A549 (cell line): ENCODE measurements at regions not wholly inside any gene's neighbourhood (a gene's known extent, or its start where the extent isn't known, plus 50 kb on each side); places are given as distances from the start of the nearest gene placed in this dataset.

Source experiments
- ATAC-seq, 2 experiments: fragments of 200-7000 bp in 1 of 2; fragments of >200 bp in 1 of 2; cut with Nextera tagmentation in 1 of 2; cut with Tn5 transposase in 1 of 2; 3 replicates each; pipeline versions ENCODE4 v1.8.0 to v1.9.1; 2018 to 2020; ENCODE audit warnings: mild to moderate bottlenecking in 1 of 2, moderate library complexity in 1 of 2
- CTCF ChIA-PET: fragments of 300-600 bp; sonication (Branson Sonifier 250); formaldehyde crosslinking; extraction: SDS; loops from one replicate; lab custom pipeline; 2021; ENCODE audit warnings: antibody characterized with exemption, inconsistent platforms; lab: Yijun Ruan, JAX
- POLR2A ChIA-PET: fragments of 350-600 bp; formaldehyde crosslinking; extraction: SDS; loops from one replicate; lab custom pipeline; 2021; ENCODE audit warnings: antibody characterized with exemption, inconsistent platforms; lab: Yijun Ruan, JAX
- DNase-seq, 2 experiments: peaks; one replicate each; pipeline versions ENCODE4 v3.0.0 to v3.0.0-alpha.2; 2011 to 2016; ENCODE audit warnings: low read depth in 1 of 2, low spot score in 1 of 2
- FAIRE-seq: peaks from 2 replicates; lab custom pipeline; 2011; peaks lifted over from hg19 to GRCh38; lab: Jason Lieb, UNC
- H3K27ac ChIP-seq, 2 experiments: fragments of >200 bp; sonication (Bioruptor Twin); formaldehyde crosslinking; 3 replicates each; pipeline ENCODE4 v1.5.1; 2016 to 2017
- H3K4me1 ChIP-seq: fragments of >200 bp; sonication (Bioruptor Twin); formaldehyde crosslinking; 3 replicates; pipeline ENCODE4 v1.6.1; 2016
- H3K4me2 ChIP-seq: fragments of >200 bp; sonication (Bioruptor Twin); formaldehyde crosslinking; 3 replicates; pipeline ENCODE4 v1.6.1; 2016
- H3K4me3 ChIP-seq: fragments of >200 bp; sonication (Bioruptor Twin); formaldehyde crosslinking; 3 replicates; pipeline ENCODE4 v1.5.1; 2016
- H3K9me3 ChIP-seq: fragments of >200 bp; sonication (Bioruptor Twin); formaldehyde crosslinking; 3 replicates; pipeline ENCODE4 v1.6.1; 2016
- ATOH8 ChIP-seq: fragments of 250-450 bp; sonication (Bioruptor Pico); IDR thresholded peaks from 2 replicates; pipeline ENCODE4 v1.5.0; 2020; ENCODE audit warnings: low read depth, mild to moderate bottlenecking, moderate library complexity
- BHLHE40 ChIP-seq: IDR thresholded peaks from 2 replicates; pipeline ENCODE4 v1.6.1; 2012; ENCODE audit warnings: low read depth, low read length, inconsistent platforms
- CHD2 ChIP-seq: fragments of 150-350 bp; IDR thresholded peaks from 2 replicates; pipeline ENCODE4 v1.6.1; 2014; ENCODE audit warnings: low read length; ENCODE audit not compliant: partially characterized antibody
- E2F6 ChIP-seq: IDR thresholded peaks from 2 replicates; pipeline ENCODE4 v1.6.1; 2012; ENCODE audit warnings: low read depth, borderline replicate concordance
- EHF ChIP-seq: fragments of 250-450 bp; sonication (Bioruptor Pico); IDR thresholded peaks from 2 replicates; pipeline ENCODE4 v1.5.0; 2020; ENCODE audit warnings: mild to moderate bottlenecking
- EHMT2 ChIP-seq: fragments of 200-600 bp; sonication (generic); IDR thresholded peaks from 2 replicates; pipeline ENCODE4 v1.6.1; 2016; ENCODE audit warnings: antibody characterized with exemption, low read depth, mild to moderate bottlenecking, moderate library complexity
- FOSB ChIP-seq: fragments of 250-450 bp; sonication (Bioruptor Pico); IDR thresholded peaks from 2 replicates; pipeline ENCODE4 v1.5.0; 2020; ENCODE audit warnings: mild to moderate bottlenecking, moderate library complexity
- HDAC2 ChIP-seq: fragments of 200-600 bp; sonication (generic); IDR thresholded peaks from 2 replicates; pipeline ENCODE4 v1.6.1; 2016
- HMGXB4 ChIP-seq: fragments of 250-450 bp; sonication (Bioruptor Pico); IDR thresholded peaks from 2 replicates; pipeline ENCODE4 v1.5.0; 2021; ENCODE audit warnings: mild to moderate bottlenecking, moderate library complexity, borderline replicate concordance
- HOXA7 ChIP-seq: fragments of 250-450 bp; sonication (Bioruptor Pico); IDR thresholded peaks from 2 replicates; pipeline ENCODE4 v1.5.0; 2020; ENCODE audit warnings: mild to moderate bottlenecking, moderate library complexity
- HOXB5 ChIP-seq: fragments of 250-450 bp; sonication (Bioruptor Pico); IDR thresholded peaks from 2 replicates; pipeline ENCODE4 v1.5.0; 2020; ENCODE audit warnings: mild to moderate bottlenecking, moderate library complexity
- JUN ChIP-seq, 2 experiments: fragments of >200 bp; sonication (Bioruptor Twin); formaldehyde crosslinking; IDR thresholded peaks; 2 replicates in 1 of 2; 3 replicates in 1 of 2; pipeline ENCODE4 v1.6.1; 2016 to 2017
- POLR2A ChIP-seq: IDR thresholded peaks from 2 replicates; pipeline ENCODE4 v1.6.1; 2012; ENCODE audit warnings: mild to moderate bottlenecking, low read length
- SMC3 ChIP-seq: fragments of >200 bp; sonication (Bioruptor Twin); formaldehyde crosslinking; IDR thresholded peaks from 3 replicates; pipeline ENCODE4 v1.6.1; 2018; ENCODE audit warnings: inconsistent platforms
- TFCP2L1 ChIP-seq: fragments of 250-450 bp; sonication (Bioruptor Pico); IDR thresholded peaks from 2 replicates; pipeline ENCODE4 v1.5.0; 2021; ENCODE audit warnings: mild to moderate bottlenecking
- ZC3H11A ChIP-seq: fragments of 450-650 bp; IDR thresholded peaks from 2 replicates; pipeline ENCODE4 v1.6.1; 2014; ENCODE audit warnings: antibody characterized with exemption, mild to moderate bottlenecking
- ZNF302 ChIP-seq: fragments of 250-450 bp; sonication (Bioruptor Pico); IDR thresholded peaks from 2 replicates; pipeline ENCODE4 v1.9.0; 2021; ENCODE audit warnings: inconsistent platforms, mild to moderate bottlenecking, moderate library complexity
- WGBS: methylation state at CpG from one replicate; pipeline ENCODE4 v1.1.6; 2017; ENCODE audit errors: missing lambda C conversion rate; 5-methylcytosine and 5-hydroxymethylcytosine counted together

- no peak for DNase-seq
- CTCF ChIA-PET, result no interaction called here
- no peak overlapping the region for H3K4me2 ChIP-seq
- TF ChIP-seq E2F6, result no peak
- TF ChIP-seq, all 56 proteins: peak for 0
- H3K4me1 ChIP-seq, result no peaks in the 10 kb centered on the region
- ATAC-seq, result no peak
- no peak overlapping the region for H3K4me3 ChIP-seq
- no peak for FAIRE-seq
- no peaks in the 10 kb centered on the region; the same call in 2 of the 3 replicates for H3K9me3 ChIP-seq
- no peak overlapping the region for H3K27ac ChIP-seq
- POLR2A ChIA-PET, result no interaction called here
- WGBS, result 3% methylated on average over 4 of the region's 4 CpGs
These were observed 321.9 kb upstream of the GIMD1 start for GRCh38 chr4:106690487-106690886.

GRCh38 chr4:106687026-106687425 is 318.4 kb upstream of the GIMD1 start:
- Histone ChIP-seq H3K4me2 (no peak overlapping the region), H3K9me3 (no peaks in the 10 kb centered on the region; the same call in 2 of the 3 replicates), H3K4me3 (no peak overlapping the region), H3K27ac (no peak overlapping the region), H3K4me1 (no peaks in the 10 kb centered on the region)
- TF ChIP-seq POLR2A (no peak), BHLHE40 (no peak), HDAC2 (no peak), ZC3H11A (no peak), SMC3 (no peak), HOXA7 (no peak), EHF (CRISPR knock-in tag) (no peak), JUN (IDR thresholded peaks at IDR 0.05) (no peak), HOXB5 (no peak), ZNF302 (CRISPR knock-in tag) (no peak), FOSB (CRISPR knock-in tag) (no peak), HMGXB4 (CRISPR knock-in tag) (no peak), EHMT2 (no peak)
- DNase-seq, result no peak
- no peak for ATAC-seq
- ChIA-PET CTCF (no interaction called here), POLR2A (no interaction called here)
- FAIRE-seq, result no peak

- Histone ChIP-seq H3K4me3 (no peak overlapping the region), H3K4me1 (no peaks in the 10 kb centered on the region), H3K27ac (no peak overlapping the region), H3K4me2 (no peak overlapping the region), H3K9me3 (no peaks in the 10 kb centered on the region; the same call in 2 of the 3 replicates)
- no peak for FAIRE-seq
- no peak for ATAC-seq
- WGBS, result 0% methylated on average over 1 of the region's 24 CpGs
- ChIA-PET POLR2A (no interaction called here), CTCF (no interaction called here)
- no peak for TF ChIP-seq HMGXB4 (CRISPR knock-in tag)
- TF ChIP-seq CHD2, result no peak
- no peak for TF ChIP-seq ATOH8 (CRISPR knock-in tag)
- no peak for TF ChIP-seq TFCP2L1 (CRISPR knock-in tag)
- TF ChIP-seq ZC3H11A, result no peak
- DNase-seq, result no peak
These were observed 312.9 kb upstream of the GIMD1 start for GRCh38 chr4:106681381-106681921.
